ENCODE measurements at regions not wholly inside any gene's neighbourhood (a gene's known extent, or its start where the extent isn't known, plus 50 kb on each side); places are given as distances from the start of the nearest gene placed in this dataset.

- WGBS (ENCODE audit: insufficient coverage, insufficient replicate concordance, low lambda C conversion rate, missing lambda C conversion rate), result 0% methylated on average over 2 of the region's 2 CpGs
- in situ Hi-C loops (cut with MboI), result no loop called here
- no peaks in the 10 kb centered on the region for H3K36me3 ChIP-seq (ENCODE audit: control insufficient read depth in 2 of 2, insufficient read depth in 2 of 2, low read length in 1 of 2)
- H3K9ac ChIP-seq (ENCODE audit: control insufficient read depth, insufficient read depth, low read length), result no peak overlapping the region
- no peaks in the 10 kb centered on the region for H3K4me1 ChIP-seq (ENCODE audit: control insufficient read depth, insufficient read depth, low read length)
- ATAC-seq, result peak; percentile 43; the same call in 2 of the 3 replicates
- POLR2A ChIA-PET, result interaction anchor here (2.3 kb wide), 1 partner anchor 13 kb away, joined by 5 read pairs; no protein-coding TSS in a partner anchor
- DNase-seq (ENCODE audit: low read depth, low spot score), result no peak
- H3K4me3 ChIP-seq, result no peak overlapping the region
- BruUV-seq (replicated peaks), result no TSS peak
- CTCF ChIA-PET, result interaction anchor here (0.6 to 3.0 kb wide), 7 partner anchors 8 to 487 kb away, joined by 3 to 9 read pairs (median 3); no protein-coding TSS in a partner anchor
- no peak overlapping the region for H3K4me2 ChIP-seq (ENCODE audit: control insufficient read depth, insufficient read depth)
- no peaks in the 10 kb centered on the region for H3K27me3 ChIP-seq (replicated peaks in 1 of 2; ENCODE audit: control insufficient read depth in 2 of 2, insufficient read depth in 2 of 2, low read length in 1 of 2)
- SMC1A ChIA-PET (ENCODE audit: uncharacterized antibody, unreplicated experiment), result interaction anchor here (1.1 to 2.6 kb wide), 13 partner anchors 10 to 433 kb away, joined by 3 to 11 read pairs (median 6); no protein-coding TSS in a partner anchor
- no peak overlapping the region for H3K27ac ChIP-seq (ENCODE audit: control insufficient read depth, insufficient read depth)
- FAIRE-seq, result no peak
- no peaks in the 10 kb centered on the region for H3K79me2 ChIP-seq (ENCODE audit: control insufficient read depth, insufficient read depth, low read length)
- RAD21 ChIA-PET (ENCODE audit: unreplicated experiment), result interaction anchor here (1.0 to 1.4 kb wide), 3 partner anchors 14 to 21 kb away, joined by 3 read pairs; no protein-coding TSS in a partner anchor
- H4K20me1 ChIP-seq (ENCODE audit: control insufficient read depth, insufficient read depth), result no peaks in the 10 kb centered on the region
- no peak overlapping the region for H2AFZ ChIP-seq (ENCODE audit: control insufficient read depth, low read depth, low read length)
- intact Hi-C loops (cut with micrococcal nuclease; ENCODE audit: unreplicated experiment), result no loop called here
- H3K9me3 ChIP-seq (replicated peaks; ENCODE audit: control insufficient read depth, insufficient read depth, low read length), result no peaks in the 10 kb centered on the region
- TF ChIP-seq ATF2 (IDR thresholded peaks at IDR 0.05; ENCODE audit: low read length) (0 out of 2 replicates have a peak, but pooled peaks have one; percentile 19), STAT3 (IDR thresholded peaks at IDR 0.05; ENCODE audit: low read depth, low read length) (no peak), RAD51 (IDR thresholded peaks at IDR 0.05) (no peak), TCF7 (IDR thresholded peaks at IDR 0.05; ENCODE audit: borderline replicate concordance) (peak; percentile 81), CREB1 (IDR thresholded peaks at IDR 0.05; ENCODE audit: low read depth) (no peak), JUND (IDR thresholded peaks at IDR 0.05; ENCODE audit: low read depth, low read length) (no peak), SMC3 (IDR thresholded peaks at IDR 0.05; ENCODE audit: borderline replicate concordance, low read length) (no peak), YBX1 (IDR thresholded peaks at IDR 0.05) (no peak), CBFB (IDR thresholded peaks at IDR 0.05; ENCODE audit: low read depth) (0 out of 2 replicates have a peak, but pooled peaks have one; percentile 38), ATF3 (IDR thresholded peaks at IDR 0.05; ENCODE audit: borderline replicate concordance, extremely low read depth, low read depth, low read length) (no peak), NR2C2 (IDR thresholded peaks at IDR 0.05; ENCODE audit: borderline replicate concordance, control insufficient read depth, insufficient read length, low read depth) (no peak), CHD1 (IDR thresholded peaks at IDR 0.05; ENCODE audit: low read depth, low read length) (no peak), GATAD2B (conservative IDR thresholded peaks at IDR 0.05; ENCODE audit: low read depth) (no peak), RUNX3 (IDR thresholded peaks at IDR 0.05; ENCODE audit: low read length) (peak; percentile 78), ESRRA (IDR thresholded peaks at IDR 0.05; ENCODE audit: low read length) (no peak), REST (IDR thresholded peaks at IDR 0.05; ENCODE audit: low read depth, low read length) (no peak), CBX5 (IDR thresholded peaks at IDR 0.05; ENCODE audit: low read depth) (no peak), ZBTB4 (CRISPR knock-in tag; IDR thresholded peaks at IDR 0.05) (no peak)
Observed at GRCh38 chr3:180316321-180316720, 279.6 kb upstream of the PEX5L start.

All from GM12878 (cell line).